ENCODE measurements at regions not wholly inside any gene's neighbourhood (a gene's known extent, or its start where the extent isn't known, plus 50 kb on each side); places are given as distances from the start of the nearest gene placed in this dataset.

DNA sequence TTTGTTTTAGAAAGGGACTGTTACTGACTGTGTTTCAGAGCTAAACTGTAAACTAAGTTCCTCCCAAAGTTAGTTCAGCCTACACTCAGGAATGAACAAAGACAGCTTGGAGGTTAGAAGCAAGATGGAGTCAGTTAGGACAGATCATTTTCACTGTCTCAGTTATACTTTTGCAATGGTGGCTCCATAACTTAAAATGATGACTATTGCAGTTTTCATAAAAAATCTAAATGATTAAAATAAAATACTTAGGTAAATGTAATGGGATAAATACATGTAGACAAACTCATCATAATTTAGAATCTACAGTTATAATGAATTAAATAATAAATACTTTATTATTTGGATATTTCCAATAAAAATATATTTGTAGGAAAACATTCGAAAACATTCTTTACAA, 590.6 kb downstream of the EPHA7 start:
- no peak for DNase-seq (ENCODE audit: low spot score)
- in situ Hi-C loops (cut with MboI; ENCODE audit: low pct_unique_long_range_greater_than_20kb, low sequenced_read_pairs, unreplicated experiment), result no loop called here

DNA sequence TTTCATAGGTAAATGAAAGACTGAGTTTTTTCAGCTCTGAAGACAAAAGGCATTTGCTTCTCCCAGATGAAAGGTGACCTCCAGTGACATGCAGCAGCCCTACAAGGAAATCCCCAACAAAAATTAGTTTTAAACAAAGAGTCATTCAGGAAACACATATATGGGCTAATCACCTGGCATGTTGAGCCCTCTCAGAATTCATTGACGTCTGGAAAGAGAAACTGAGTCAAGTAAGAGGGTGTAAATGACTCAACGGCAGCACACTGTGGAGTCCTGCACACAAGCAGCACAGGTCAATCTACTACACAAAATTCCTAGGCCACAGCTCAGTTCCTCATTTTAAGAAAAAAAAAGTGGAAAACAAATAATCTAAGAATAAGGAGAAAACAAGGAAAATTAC, 592.3 kb downstream of the EPHA7 start:
- TF ChIP-seq, protein P1, sequence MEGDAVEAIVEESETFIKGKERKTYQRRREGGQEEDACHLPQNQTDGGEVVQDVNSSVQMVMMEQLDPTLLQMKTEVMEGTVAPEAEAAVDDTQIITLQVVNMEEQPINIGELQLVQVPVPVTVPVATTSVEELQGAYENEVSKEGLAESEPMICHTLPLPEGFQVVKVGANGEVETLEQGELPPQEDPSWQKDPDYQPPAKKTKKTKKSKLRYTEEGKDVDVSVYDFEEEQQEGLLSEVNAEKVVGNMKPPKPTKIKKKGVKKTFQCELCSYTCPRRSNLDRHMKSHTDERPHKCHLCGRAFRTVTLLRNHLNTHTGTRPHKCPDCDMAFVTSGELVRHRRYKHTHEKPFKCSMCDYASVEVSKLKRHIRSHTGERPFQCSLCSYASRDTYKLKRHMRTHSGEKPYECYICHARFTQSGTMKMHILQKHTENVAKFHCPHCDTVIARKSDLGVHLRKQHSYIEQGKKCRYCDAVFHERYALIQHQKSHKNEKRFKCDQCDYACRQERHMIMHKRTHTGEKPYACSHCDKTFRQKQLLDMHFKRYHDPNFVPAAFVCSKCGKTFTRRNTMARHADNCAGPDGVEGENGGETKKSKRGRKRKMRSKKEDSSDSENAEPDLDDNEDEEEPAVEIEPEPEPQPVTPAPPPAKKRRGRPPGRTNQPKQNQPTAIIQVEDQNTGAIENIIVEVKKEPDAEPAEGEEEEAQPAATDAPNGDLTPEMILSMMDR (IDR thresholded peaks at IDR 0.05; ENCODE audit: extremely low read depth, insufficient read depth, missing control alignments), result no peak
- DNase-seq (ENCODE audit: low spot score), result no peak
- in situ Hi-C loops (cut with MboI; ENCODE audit: low pct_unique_long_range_greater_than_20kb, low sequenced_read_pairs, unreplicated experiment), result no loop called here

More for the DNA sequence above, 590.6 kb downstream of the EPHA7 start:
- TF ChIP-seq, protein P1 (IDR thresholded peaks at IDR 0.05; ENCODE audit: extremely low read depth, insufficient read depth, missing control alignments), result no peak

DNA sequence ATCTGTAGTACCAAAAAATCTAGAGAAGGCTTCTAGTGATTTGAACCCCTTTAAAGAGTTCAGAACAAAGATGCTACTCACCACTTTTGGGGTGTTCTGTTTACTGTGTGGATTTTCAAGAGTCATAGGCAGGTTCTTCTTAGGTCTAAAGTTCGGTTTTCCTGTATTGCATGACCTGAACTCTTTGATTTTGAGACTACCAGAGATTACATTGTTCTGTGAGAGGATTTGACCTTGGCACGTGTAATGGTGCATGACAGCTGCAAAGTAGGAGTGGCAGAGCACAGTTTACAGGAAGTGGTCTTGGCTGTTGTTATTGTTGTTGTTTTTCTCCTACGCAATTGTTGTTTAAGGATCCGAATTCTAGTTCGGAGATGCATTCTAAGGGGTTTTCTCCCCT, 592.7 kb downstream of the EPHA7 start:
- TF ChIP-seq, protein P1 (IDR thresholded peaks at IDR 0.05; ENCODE audit: extremely low read depth, insufficient read depth, missing control alignments), result no peak
- in situ Hi-C loops (cut with MboI; ENCODE audit: low pct_unique_long_range_greater_than_20kb, low sequenced_read_pairs, unreplicated experiment), result no loop called here
- DNase-seq (ENCODE audit: low spot score), result no peak

DNA sequence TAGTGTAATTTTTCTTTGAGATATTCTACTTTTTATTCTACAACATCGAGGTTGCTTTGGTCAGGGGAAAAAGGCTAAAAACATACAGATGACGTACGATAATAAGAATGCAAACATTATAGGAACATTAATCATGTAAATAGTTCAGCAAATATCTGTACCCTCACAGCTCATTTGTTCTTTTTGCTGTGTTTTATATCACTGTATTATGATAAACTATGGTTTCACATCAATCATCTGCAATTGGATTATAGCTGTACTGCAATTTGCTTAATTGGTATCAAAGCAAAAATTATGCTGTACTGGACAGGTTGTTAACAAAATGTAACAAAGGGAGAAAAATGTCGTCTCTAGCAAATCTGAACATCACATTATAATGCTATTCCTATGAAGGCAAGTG, 597.1 kb downstream of the EPHA7 start:
- TF ChIP-seq, protein P1 (IDR thresholded peaks at IDR 0.05; ENCODE audit: extremely low read depth, insufficient read depth, missing control alignments), result no peak
- no peak for DNase-seq (ENCODE audit: low spot score)
- in situ Hi-C loops (cut with MboI; ENCODE audit: low pct_unique_long_range_greater_than_20kb, low sequenced_read_pairs, unreplicated experiment), result no loop called here

DNA sequence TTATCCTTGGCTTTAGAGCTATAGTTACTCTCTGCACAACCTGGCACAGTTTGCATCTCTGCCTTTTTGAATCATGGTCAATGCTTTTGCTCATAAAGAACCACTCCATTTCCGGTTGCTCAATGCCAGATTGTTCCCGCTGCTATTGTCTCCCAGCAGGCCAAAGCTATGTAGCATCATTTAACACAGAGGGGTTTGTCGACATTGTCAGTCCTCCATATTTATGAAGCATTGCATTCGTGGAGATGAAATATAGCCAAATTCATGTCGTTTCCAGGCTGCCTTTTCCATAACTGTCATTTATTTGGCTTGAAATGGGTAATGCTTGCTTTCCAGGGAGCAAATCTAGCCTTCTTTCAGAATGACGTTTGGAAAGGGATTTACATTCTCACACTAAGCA, 598.8 kb downstream of the EPHA7 start:
- no peak for DNase-seq (ENCODE audit: low spot score)

GRCh38 chr6:92810913-92811312, 608.4 kb downstream of the EPHA7 start:
- TF ChIP-seq, protein P1 (IDR thresholded peaks at IDR 0.05; ENCODE audit: extremely low read depth, insufficient read depth, missing control alignments), result peak; percentile 68
- DNase-seq (ENCODE audit: low spot score), result peak; percentile 63
- in situ Hi-C loops (cut with MboI; ENCODE audit: low pct_unique_long_range_greater_than_20kb, low sequenced_read_pairs, unreplicated experiment), result no loop called here

More for the DNA sequence above, 598.8 kb downstream of the EPHA7 start:
- in situ Hi-C loops (cut with MboI; ENCODE audit: low pct_unique_long_range_greater_than_20kb, low sequenced_read_pairs, unreplicated experiment), result no loop called here
- TF ChIP-seq, protein P1 (IDR thresholded peaks at IDR 0.05; ENCODE audit: extremely low read depth, insufficient read depth, missing control alignments), result no peak

GRCh38 chr6:92806254-92806653, 613.1 kb downstream of the EPHA7 start:
- in situ Hi-C loops (cut with MboI; ENCODE audit: low pct_unique_long_range_greater_than_20kb, low sequenced_read_pairs, unreplicated experiment), result no loop called here
- DNase-seq (ENCODE audit: low spot score), result no peak
- TF ChIP-seq, protein P1 (IDR thresholded peaks at IDR 0.05; ENCODE audit: extremely low read depth, insufficient read depth, missing control alignments), result no peak

All from GM13977 (cell line).